Suppressor macrophage treated with lipopolysaccharide for 4 hours (primary cell): ENCODE measurements at regions not wholly inside any gene's neighbourhood (a gene's known extent, or its start where the extent isn't known, plus 50 kb on each side); places are given as distances from the start of the nearest gene placed in this dataset.

Experiments
- DNase-seq: peaks from one replicate; pipeline ENCODE4 v3.0.0-alpha.2; 2020

DNA sequence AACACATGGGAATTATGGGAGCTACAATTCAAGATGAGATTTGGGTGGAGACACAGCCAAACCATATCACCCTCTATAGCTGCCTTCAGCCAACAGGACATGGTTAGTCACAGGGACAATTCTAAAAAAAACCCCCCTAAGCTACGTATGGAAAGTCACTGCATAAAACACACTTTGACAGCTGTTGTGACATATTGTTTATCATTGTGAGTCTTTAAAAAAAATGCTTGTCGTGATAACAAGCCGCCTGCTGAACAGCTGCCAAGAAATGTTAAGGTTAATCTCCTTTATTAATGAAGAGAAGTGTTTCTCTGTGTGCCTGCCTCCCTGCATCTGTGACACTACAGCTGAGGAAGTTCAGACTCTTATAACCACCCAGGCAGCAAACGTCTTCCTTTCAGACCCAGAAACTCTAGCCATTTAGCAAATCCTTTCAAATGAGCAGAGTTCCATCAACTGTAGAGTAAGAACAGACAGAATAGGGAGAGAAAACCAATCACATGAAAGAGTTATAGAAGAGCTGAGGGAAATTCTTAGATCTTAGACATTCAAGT, 1459.6 kb upstream of the TMEM132C start:
- no peak for DNase-seq

DNA sequence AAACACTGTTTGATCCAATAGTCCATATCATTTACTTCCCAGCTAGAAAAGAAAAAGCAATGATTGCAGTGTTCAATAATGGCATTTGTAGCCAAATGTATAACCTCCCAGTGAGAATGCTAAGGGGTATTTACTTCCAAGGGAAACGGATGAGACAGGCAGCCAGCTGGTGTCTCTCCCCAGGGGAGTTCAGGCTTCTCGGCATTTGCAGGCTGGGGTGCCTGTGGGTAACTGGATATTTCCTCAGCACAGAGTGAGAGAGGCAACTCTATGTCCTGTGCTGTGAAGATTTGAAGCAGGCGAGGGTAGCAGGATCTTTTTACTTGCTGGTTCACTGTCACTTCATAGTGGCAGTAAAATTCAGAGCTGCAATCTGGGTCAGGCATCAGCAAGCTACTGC, 1455.6 kb upstream of the TMEM132C start:
- no peak for DNase-seq

GRCh38 chr12:126819554-126819953, 1447.4 kb upstream of the TMEM132C start:
- DNase-seq = no peak

DNA sequence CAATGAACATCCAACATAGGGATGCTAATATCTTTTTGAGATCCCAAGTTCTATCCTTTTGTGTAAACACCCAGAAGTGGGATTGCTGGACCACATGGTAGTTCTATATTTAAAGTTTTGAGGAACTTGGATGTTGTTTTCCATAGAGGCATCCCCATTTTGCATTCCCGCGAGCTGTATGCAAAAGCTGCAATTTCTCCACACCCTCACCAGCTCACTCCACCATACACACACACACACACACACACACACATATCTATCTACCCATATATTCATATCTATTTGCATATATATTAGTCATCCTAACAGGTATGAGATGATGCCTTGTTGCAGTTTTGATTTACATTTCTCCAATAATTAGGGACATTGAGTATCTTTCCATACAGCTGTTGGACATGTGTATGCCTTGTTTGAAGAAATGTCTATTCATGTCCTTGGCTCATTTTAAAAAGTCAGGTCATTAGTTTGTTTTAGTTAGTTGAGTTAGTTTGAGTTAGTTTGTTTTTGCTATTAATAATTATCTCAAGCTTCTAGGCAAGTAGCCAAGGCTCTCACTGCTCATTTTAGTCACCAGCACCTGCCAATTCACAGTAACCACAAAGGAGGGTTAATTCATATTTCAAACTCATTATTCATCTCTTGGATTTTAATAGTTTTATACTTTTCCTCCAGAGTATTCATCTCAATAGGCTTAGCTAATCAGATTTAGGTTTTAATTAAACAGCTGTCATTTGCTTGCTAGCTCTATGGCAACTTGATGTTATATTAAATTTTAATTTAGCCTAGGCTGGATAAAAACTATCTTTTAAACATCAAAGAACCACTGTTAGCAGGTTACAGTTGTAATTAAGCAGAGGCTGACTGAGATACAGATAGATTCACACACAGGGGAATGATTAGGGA, 1435.9 kb upstream of the TMEM132C start:
- DNase-seq = no peak

GRCh38 chr12:126837697-126838096, 1429.3 kb upstream of the TMEM132C start:
- DNase-seq = no peak

DNA sequence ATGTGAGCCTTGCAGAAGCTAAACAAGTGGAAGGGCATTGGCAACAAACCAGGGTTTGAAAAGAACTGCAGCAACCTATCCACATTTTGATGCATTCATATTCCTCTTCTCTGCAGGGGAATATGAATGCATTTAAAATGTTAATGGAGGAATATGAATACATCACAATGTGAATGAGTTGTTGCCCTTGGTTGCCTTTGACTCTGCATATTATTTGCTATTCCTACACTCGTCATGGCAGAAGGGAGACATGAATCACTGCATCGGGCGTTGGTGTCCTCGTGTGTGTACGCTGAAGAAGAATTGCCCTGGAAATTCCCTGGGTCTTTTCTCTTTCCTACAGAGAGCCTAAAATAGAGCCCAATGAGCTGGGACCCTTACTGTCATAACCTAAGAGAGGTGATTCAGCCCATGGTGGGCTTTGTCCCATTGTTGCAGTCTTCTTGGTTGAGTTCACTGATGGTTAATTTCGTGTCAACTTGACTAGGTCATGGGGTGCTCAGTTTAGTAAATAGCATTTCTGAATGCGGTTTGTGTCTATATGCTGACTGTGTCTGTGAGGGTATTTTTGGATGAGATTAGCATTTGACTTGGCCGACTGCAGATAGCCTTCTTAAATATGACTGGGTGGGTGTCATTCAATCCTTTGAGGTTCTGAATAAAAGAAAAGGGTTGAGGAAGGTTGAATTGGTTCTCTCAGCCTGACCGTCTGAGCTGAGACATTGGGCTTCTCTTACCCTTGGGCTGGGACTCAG, 1422.9 kb upstream of the TMEM132C start:
- DNase-seq = no peak

GRCh38 chr12:126847005-126847629, 1419.9 kb upstream of the TMEM132C start:
- DNase-seq = no peak

DNA sequence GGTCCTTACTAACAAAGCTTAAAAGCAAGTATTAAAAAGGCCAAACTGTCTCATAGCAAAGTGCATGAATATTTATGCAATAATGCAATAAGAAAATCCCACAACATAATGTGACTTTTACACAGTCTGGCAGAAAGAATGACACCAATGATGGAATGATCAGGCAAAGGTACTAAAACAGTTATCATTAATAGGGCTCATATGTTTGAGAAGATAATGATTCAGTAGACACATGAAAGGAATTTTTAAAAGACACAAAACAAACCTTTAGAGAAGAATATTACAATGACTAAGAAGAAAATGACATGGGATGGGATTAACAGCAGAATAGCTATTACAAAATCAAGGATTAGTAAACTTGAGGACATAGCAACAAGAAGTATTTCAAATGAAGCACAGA, 1411.2 kb upstream of the TMEM132C start:
- DNase-seq = no peak

- no peak for DNase-seq
Observed at GRCh38 chr12:126856958-126857357, 1410.0 kb upstream of the TMEM132C start.

DNA sequence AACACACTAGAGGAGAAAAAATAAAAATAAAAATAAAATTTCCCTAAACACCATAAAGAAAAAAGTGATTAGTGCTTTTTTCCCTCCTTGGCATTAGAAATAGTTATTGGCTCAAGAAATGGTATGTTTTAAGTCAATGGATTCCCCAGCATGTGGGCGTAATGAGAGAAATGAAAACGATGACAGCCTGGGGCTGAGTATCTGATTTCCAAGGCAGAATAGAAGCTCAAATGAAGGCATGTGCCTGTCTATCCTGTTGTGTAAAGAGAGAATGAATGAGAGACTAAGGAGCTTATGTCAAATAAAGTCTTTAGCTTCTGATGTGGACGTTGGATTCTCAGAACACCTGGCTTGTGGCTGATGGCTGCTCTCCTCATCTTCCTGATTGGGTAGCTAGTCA, 1408.4 kb upstream of the TMEM132C start:
- no peak for DNase-seq

GRCh38 chr12:126860210-126860609, 1406.8 kb upstream of the TMEM132C start:
- DNase-seq = no peak

GRCh38 chr12:126862500-126862899, 1404.5 kb upstream of the TMEM132C start:
- DNase-seq = no peak

DNA sequence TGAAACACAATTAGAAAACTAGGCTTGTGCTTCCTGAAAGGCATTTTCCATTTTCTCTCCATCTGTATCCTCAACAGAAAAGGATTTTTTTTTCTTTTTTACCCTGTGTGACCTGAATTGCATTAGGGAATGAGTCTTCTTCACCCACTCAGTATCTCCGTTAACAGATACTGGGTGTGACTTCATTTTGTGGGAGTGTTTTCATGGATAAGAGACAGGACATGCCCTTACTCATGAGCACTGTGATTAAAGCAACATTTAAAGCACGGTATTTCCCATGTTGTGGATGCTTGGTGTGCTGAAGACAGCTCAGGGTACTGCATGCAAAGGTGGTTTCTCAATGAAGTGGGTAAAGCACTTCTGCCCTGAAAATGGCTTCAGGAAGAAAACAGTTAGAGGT, 1397.3 kb upstream of the TMEM132C start:
- DNase-seq = no peak

GRCh38 chr12:126873701-126874100, 1393.3 kb upstream of the TMEM132C start:
- no peak for DNase-seq

- peak; percentile 69 for DNase-seq
Observed at GRCh38 chr12:126874427-126875026, 1392.4 kb upstream of the TMEM132C start.

GRCh38 chr12:126879842-126880241, 1387.1 kb upstream of the TMEM132C start:
- no peak for DNase-seq

GRCh38 chr12:126883697-126884096, 1383.3 kb upstream of the TMEM132C start:
- DNase-seq = no peak

DNA sequence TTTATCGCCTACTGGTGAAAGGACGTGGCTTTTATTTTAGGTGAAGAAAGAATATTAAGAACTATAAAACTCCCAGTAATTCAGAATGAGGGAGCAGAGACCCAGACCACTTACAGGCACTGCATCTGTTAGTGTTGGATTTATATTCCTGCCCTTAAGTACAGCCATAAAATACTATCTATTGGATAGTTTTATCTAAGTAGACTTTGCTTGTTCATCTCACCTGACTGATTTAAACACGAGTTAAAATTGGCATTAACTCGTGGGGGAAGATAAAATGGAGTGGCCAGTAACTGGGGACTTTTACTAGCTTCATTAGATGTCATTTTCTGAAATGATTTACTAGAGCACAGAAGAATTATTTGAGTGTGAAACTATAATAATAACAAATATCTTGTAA, 1377.5 kb upstream of the TMEM132C start:
- no peak for DNase-seq

- no peak for DNase-seq
Observed at GRCh38 chr12:126890097-126890496, 1376.9 kb upstream of the TMEM132C start.

GRCh38 chr12:126891789-126892188, 1375.2 kb upstream of the TMEM132C start:
- DNase-seq = no peak

GRCh38 chr12:126895951-126896913, 1370.7 kb upstream of the TMEM132C start:
- no peak for DNase-seq

DNA sequence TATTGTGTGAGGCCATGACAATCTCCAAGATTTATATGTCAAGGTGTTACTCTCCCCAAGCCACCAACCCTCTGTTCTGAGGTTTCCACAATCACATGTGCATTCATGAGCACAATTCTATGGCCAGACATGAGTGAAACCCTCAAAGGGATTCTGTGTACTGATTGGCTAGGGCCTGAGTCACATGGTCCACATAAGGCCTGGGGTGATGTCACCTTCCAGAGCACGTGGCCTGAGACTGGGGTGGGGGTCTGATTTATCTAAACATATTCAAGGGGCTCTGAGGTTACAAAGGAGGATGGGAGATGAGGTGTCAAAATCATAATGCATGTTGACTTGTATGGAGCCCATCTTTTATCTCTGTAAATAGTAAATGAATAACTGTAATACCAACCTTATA, 1369.9 kb upstream of the TMEM132C start:
- DNase-seq = no peak
